ENCODE measurements at regions not wholly inside any gene's neighbourhood (a gene's known extent, or its start where the extent isn't known, plus 50 kb on each side); places are given as distances from the start of the nearest gene placed in this dataset.
"Not testable (repeated sequence)": the region's sequence is repeated elsewhere in the genome, so short reads cannot be mapped to it uniquely, and the experiment has no call there.

DNA sequence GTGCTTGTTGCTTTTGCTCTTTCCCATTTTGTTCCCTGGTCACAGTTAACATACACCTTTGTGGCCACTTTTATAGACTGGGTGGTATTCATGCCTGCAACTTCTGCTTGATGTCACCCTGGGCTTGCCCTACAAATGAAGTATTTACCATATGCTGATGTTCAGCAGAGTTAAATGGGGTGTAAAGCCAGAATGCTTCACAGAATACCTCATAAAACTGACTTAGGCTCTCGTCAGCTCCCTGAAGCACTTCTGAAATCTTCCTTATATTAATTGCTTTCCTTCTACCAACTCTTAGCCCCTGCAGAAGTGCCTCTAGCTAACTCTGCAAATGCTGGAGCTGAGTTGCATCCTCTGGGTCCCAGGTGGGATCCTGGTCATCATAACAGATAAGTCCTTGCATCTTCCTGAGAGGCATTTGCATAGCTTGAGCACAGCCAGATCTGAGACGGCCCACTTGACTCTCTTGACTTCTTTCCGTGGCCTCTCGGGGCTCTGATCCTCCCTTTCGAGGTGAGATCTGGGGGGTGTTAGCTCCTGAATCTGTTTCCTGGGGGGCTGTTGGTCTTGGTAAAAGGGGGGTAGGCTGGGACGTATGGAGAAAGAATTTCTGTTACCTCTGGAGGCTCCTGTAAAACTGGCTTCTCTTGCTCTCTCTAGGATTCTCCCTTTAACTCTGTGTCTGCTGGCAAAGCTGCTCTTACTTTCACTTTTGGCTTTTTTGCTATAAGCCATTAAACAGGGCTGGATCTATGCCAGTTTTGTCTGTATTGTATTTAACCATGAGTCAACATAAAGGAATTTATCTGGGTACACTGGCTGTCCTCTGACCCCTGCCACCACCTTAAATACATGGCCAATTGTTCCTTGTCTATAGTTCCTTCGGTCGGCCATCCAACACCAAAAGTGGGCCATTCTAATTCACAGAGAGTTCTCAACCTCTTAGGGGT, 223.0 kb upstream of the SYNCRIP start:
- DNase-seq (ENCODE audit: low spot score): peak; percentile 43

DNA sequence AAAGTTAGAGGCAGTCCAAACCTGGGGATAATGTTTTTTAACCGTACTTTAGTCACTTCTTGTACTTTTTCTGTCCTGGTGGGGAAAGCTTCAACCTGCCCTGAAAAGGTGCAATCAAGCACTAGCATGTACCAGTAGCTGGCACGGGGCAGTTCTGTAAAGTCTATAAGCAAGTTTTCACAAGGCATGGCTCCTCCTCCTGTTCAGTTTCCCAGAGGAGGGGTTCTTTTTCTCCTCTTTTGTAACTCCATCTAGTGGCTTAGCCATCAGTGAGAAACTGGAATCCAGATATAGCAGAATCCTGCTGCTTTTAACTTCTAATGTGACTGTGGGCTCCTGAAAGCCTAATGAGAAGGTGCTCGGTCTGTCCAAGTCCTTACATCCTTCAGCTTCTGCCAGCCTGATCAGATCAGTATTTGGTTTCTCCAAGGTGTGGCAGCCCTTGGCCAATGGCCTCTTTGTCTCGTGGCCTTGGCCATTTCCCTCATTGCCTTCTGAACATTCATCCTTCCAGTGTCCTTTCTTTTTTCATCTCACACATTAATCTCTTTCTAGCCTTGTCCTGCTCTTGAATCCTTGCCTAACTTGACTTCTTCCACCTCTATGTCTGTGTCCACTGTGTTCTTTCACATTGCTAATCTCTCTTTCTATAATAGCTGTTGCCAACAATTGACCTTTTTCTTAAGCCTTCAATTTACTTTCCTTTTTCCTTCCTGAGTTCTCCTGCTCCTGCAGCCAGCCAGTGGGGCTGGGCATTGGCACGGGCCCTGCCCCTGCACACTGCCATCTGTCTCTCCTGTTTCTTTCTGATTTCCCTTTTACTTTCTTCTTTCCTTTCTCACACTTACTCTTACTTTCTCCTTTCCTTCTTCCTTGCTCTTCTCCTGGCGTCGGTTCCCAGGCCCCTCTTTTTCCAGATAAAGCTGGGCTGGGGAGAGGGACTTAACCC, 222.0 kb upstream of the SYNCRIP start:
- DNase-seq (ENCODE audit: low spot score): no peak

DNA sequence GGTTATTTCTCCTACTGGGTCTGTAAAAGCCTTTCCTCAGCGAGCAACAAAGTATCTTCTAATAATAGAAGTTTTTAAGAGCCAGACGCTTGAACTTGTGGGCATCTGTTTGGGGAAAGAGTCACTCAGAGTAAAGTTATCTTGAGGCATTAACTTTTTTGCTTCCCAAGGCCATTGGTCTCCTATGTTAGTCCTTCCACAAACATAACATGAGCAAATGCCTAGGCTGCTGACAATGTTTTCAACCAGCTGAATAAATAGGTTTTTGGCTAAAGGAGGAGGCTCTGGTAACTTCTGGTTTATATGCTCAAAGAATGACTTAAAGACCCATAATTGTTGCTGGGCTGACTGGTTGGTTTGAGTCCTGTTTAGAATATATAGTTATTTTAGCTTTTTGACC, 213.5 kb upstream of the SYNCRIP start:
- DNase-seq (ENCODE audit: low spot score): no peak

DNA sequence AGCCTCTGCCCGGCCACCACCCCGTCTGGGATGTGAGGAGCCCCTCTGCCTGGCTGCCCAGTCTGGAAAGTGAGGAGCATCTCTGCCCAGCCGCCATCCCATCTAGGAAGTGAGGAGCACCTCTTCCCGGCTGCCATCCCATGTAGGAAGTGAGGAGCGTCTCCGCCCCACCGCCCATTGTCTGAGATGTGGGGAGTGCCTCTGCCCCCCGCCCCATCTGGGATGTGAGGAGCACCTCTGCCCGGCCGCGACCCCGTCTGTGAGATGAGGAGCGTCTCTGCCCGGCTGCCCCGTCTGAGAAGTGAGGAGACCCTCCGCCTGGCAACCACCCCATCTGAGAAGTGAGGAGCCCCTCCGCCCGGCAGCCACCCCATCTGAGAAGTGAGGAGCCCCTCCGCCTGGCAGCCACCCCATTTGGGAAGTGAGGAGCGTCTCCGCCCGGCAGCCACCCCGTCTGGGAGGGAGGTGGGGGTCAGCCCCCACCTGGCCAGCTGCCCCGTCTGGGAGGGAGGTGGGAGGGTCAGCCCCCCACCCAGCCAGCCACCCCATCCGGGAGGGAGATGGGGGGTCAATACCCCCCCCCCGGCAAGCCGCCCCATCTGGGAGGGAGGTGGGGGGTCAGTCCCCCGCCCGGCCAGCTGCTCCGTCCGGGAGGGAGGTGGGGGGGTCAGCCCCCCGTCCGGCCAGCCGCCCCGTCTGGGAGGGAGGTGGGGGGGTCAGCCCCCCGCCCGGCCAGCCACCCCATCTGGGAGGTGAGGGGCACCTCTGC, 195.8 kb upstream of the SYNCRIP start:
- DNase-seq (ENCODE audit: low spot score): not testable (repeated sequence)

DNA sequence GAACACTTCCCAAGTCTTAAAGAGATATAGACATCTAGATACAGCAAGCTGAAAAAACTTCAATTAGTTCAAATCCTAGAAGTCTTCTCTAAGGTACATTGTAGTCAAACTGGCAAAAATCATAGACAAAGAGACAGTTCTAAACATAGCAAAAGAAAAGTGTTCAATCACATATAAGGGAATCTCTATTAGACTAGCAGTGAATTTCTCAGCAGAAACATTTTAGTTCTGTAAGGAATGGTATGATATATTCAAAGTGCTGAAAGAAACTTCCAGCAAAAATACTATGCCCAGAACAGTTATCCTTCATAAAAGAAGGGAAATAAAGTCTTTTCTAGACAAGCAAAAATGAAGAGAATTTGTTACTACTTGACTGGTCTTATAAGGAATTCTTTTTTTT, 186.3 kb upstream of the SYNCRIP start:
- DNase-seq (ENCODE audit: low spot score): no peak

DNA sequence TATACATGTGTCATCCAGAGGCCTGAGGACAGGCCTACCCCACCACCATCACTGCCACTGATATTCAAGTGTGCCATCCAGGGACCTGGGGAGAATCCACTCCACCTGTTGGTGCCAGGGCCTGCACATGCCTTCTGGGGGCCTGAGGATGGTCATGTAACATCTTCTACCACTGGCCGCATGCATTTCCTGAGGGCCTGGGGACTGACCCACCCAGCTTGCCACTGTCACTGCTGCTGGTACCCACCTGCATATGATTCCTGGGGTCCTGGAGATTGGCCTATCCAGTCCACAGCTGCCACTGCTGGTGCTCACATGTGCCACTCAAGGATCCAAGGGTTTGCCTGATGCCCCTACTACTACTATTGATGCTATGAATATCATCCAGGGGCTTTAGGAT, 184.3 kb upstream of the SYNCRIP start:
- no peak for DNase-seq (ENCODE audit: low spot score)

DNA sequence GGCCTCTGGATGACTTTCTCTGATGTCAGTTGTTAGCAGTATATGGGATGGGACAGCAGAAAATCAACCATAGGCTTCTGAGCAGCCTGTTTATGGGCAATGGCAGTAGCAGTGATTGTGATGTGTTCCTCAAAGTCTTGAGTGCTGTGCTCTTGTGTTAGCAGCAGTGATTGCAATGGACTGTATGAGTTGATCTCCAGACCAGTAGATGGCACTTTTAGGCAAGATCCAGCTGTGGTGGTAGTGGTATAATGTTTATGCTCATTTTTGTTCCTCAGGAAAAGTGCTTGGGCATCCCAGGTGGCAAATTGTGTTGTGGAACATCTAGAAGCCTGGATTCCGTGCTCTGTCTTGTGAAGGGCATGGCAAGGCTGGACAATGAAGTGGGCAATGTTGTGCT, 181.6 kb upstream of the SYNCRIP start:
- no peak for DNase-seq (ENCODE audit: low spot score)

DNA sequence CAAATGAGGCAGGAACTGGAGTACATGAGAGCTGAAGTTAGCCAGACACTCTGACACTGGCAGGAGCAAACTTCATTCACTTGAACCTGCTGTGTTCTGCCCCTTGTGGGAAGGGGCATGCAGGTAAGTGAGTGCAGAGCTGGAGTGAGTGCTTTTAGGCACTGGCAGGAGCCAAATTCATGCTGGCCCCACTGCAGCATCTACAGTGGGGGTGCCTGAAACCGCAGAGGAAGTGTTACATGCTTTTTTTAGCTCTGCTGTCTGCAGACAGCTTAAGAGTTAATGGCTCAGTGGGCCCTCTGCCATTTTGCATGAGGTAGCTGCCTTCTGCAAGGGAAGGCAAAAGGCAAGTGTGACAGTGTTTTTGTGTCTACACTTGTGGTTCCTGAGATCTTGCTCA, 167.9 kb upstream of the SYNCRIP start:
- no peak for DNase-seq (ENCODE audit: low spot score)

DNA sequence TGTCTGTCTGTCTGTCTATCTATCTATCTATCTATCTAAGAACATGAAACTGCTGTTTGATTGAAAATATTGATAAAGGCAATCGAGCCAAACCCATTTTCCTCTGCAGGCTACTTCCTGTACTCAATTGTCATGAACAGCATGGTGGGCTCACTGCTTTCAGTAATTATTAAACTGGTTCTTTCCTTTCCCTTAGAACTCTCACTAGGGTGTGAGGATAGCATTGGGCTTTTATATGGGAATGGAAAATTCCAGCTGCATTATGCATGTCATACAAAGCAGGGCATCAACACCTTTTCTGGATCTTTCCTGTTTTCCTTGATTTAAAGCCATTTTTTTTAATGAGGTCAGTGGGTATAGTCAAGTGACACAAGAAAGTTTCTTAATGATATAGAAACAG, 161.0 kb upstream of the SYNCRIP start:
- DNase-seq (ENCODE audit: low spot score): no peak

DNA sequence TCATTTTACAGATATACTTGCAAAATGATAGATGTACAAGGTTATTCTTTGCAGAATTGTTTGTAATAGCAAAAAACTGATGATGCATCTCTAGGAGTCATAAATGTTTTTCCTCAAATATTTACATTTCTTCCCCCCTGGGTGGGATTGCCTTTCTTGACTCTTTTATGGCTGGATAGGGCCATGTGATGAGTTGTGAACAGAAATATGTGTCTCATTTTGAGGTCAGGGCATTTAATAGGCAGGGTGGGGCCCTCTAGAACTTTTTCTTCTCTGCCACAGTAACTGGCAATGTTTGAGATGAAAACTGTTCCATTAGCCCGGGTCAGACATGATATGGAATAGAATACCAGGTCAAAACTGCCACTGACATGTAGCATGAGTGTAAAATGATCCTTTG, 159.5 kb upstream of the SYNCRIP start:
- DNase-seq (ENCODE audit: low spot score): no peak

DNA sequence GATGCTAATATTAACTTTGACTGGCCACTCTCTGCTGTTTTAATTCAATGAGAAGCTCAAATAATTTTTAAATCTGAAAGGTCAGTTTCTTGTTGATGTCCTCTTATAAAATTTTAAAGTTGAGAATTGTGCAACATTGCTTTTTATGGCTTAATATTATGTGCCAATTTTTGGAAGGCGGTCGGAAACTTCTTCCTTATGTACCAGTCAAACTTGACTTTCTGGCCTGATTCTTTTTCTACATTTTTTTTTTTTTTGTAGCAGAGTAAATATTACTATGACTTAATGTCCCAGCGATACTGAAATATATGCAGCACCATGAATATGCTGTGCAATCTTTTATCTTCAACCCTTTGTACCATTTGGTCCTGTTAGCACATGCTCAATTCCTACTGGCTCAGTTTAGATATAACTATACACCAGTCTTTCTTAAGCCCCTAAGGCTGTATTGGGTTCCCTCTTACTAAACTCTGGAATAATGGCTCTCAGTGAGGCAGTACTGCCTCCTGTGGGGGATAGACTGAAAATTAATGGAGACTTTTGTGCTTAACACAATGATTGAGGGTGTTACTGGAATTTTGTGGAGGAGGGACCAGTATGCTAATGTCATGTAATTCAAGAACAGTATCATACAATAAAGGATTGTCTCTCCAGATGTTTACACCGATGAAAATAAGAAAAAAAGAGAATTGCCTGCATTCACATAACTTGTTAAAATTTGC, 156.4 kb upstream of the SYNCRIP start:
- no peak for DNase-seq (ENCODE audit: low spot score)

DNA sequence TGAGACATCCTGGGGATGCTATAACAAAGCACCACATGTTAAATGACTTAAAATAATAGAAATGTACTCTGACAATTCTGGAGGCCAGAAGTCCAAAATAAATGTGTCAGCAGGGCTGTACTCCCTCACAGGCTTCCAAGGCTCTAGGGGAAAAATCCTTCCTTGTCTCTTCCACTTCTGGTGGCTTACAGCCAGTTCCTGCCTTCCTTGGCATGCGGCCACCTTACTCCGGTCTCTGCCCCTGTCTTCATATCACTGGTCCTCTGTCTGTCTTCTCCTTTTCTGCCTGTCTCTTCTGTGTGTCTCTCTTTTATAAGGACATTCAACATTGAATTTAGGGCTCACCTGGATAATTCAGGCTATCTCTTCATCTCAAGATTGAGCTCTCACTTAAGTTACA, 155.3 kb upstream of the SYNCRIP start:
- no peak for DNase-seq (ENCODE audit: low spot score)

DNA sequence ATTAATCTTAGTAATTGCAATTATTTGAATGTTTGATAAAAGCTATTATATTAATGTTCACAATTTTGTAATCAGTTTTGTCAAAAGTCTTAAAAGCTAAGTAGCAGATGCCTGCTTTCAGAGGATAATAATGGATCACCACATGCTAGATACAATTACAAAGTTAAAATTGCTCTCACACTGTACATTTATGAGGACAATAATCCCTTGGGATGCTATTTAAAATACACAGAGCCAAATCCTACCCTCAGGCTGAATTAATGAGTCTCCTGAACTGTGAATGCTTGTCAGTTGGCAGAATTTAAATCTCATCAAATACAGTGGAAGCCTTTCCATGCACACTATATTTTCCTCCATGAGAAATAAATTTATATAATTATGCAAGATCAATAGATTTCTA, 153.3 kb upstream of the SYNCRIP start:
- no peak for DNase-seq (ENCODE audit: low spot score)

DNA sequence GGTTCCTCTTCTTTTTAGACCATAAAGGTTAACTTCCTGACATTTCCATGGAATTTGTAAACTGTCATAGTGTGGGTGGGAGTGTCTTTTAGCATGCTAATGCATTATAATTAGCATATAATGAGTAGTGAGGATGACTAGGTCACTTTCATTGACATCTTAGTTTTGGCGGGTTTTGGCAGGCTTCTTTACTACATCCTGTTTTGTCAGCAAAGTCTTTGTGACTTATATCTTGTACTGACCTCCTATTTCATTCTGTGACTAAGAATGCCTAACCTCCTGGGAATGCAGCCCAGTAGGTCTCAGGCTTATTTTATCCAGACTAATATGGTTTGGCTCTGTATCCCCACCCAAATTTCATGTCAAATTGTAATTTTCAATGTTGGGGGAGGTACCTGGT, 149.6 kb upstream of the SYNCRIP start:
- DNase-seq (ENCODE audit: low spot score): no peak

DNA sequence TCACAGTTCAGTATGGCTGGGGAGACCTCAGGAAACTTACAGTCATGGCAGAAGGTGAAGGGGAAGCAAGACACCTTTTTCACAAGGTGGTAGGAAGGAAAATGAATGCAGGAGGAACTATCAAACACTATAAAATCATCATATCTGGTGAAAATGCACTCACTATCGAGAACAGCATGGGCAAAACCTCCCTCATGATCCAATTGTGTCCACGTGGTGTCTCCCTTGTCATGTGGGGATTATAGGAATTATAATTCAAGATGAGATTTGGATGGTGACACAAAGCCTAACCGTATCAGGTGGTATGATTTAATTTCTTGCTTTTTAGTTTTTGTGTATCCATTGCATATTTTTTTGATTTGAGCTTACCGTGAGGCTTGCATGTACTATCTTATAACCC, 133.2 kb upstream of the SYNCRIP start:
- DNase-seq (ENCODE audit: low spot score): no peak

DNA sequence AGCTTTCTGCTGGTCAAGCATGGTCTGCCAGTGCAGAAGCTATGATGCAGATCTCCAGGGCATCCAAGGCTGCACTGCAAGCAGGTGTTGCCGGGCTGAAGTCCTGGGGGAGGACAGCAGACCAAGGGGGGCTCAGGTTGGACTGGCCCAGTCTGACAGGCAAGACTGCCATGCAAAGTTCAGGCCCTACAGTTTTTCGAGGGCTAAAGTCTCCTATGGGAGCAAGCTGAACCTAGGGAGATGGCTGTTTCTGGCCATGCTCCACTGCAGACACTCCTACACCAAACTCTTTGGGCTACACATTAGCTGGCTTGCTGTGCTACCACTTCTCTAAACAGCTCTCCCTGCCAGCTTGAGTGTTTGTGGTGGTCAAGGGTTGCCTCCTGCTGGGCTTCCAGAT, 130.0 kb upstream of the SYNCRIP start:
- no peak for DNase-seq (ENCODE audit: low spot score)

DNA sequence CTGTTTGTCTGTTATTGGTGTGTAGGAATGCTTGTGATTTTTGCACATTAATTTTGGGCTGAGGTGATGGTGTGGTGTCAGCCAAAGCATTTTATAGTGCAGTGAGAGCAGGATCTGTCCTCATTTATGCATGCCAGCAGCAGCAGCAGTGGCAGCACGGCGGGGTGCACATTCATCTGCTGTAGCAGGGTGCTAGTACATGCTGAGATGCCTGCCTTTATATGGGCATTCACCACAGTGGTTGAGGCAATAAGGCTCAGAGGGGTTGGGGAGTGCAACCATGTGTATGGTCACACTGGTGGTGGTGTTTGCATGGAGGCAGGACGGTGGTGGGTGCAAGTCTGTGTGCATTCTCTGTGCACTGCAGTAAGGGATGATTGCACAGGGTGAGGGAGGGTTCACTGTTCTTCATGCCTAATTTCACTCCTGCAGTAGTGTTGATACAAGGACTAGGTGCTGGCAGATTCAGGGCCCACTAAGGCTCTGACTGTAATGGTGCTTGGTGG, 129.3 kb upstream of the SYNCRIP start:
- DNase-seq (ENCODE audit: low spot score): no peak

DNA sequence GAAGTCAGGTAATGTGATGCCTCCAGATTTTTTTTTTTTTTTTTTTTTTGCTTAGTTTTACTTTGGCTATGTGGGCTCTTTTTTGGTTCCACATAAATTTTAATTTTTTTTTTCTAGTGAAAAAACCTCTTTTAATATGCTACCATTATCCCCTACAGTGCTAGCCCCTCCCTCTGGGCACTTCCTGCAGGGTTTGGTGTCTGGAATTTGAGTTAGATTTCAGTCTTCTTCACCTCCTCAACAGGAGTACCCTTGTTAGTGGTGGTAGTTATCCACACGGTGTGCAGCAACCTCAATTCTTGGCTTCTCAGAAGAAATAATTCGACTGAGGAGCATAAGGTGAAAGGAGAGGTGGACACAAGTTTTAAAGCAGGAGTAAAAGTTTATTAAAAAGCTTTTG, 128.8 kb upstream of the SYNCRIP start:
- no peak for DNase-seq (ENCODE audit: low spot score)

DNA sequence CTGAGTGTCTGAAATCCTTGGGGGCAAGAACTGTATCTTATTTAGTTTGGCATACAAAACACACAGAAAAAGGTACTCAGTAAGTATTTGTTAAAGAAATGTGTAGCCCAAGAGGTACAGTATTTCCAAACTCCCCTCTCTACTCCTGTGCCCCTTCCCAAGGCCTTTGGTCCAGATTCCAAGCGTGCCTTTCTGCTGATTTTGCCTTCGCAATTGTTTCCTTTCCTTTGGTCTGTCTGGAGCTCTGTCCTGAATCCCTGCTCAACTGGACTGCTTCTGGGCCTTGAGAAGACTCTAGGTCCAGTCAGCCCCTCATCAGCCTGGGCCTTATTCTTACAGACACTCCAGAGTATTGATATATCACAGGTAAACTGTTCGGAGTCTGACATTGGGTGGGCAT, 122.2 kb upstream of the SYNCRIP start:
- no peak for DNase-seq (ENCODE audit: low spot score)

DNA sequence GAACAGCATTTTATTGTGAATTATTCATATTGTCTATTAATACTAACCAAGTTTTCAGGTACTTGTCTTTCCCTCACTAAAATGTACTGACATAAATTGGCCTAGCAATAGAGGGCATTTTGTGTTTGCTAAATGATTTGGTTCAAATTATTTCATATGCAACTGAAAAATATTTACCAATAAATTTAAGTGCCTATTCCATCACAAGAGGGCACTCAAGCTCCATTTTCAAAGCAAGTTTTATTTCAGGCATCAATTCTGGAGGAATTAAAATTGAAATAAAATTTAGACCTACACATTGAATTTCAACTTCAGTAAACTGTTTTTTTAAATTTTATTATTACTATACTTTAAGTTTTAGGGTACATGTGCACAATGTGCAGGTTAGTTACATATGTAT, 114.3 kb upstream of the SYNCRIP start:
- DNase-seq (ENCODE audit: low spot score): no peak

DNA sequence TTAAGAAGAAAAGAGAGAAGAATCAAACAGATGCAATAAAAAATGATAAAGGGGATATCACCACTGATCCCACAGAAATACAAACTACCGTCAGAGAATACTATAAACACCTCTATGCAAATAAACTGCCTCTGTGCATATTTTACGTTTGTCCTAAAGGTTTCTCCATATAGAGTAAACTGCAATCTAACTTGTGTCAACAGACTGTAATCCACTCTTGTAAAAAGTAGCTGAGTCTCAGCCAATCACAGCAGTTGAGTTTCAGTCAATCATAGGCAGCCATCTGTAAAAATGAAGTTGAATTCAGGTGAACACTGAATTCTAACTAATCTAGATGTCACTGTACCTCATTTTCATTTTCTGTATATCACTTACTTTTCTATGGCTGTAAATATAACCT, 112.2 kb upstream of the SYNCRIP start:
- no peak for DNase-seq (ENCODE audit: low spot score)

Measured in mucosa of gallbladder (tissue), 1 donor.